Natural killer cell (primary cell): ENCODE measurements at regions not wholly inside any gene's neighbourhood (a gene's known extent, or its start where the extent isn't known, plus 50 kb on each side); places are given as distances from the start of the nearest gene placed in this dataset.

Source experiments
- ATAC-seq, 3 donors: fragments of 150-1000 bp in 2 of 3; fragments of 200-7000 bp in 1 of 3; cut with Tn5 transposase; 1 replicate in 1 of 3; 2 replicates in 2 of 3; pipeline ENCODE4 v1.10.0; 2021; ENCODE audit warnings: mild to moderate bottlenecking in 2 of 3, moderate library complexity in 2 of 3
- DNase-seq, 2 donors: peaks; one replicate each; pipeline versions ENCODE4 v3.0.0 to v3.0.0-alpha.2; 2013 to 2021; ENCODE audit warnings: mixed read lengths in 1 of 2
- H3K27ac ChIP-seq: one replicate; pipeline ENCODE4 v1.5.1; 2013; ENCODE audit warnings: mild to moderate bottlenecking, low read length
- H3K27me3 ChIP-seq: one replicate; pipeline ENCODE4 v1.6.1; 2013; ENCODE audit warnings: low read length; ENCODE audit not compliant: control insufficient read depth, insufficient read depth
- H3K36me3 ChIP-seq: one replicate; pipeline ENCODE4 v1.6.1; 2013; ENCODE audit warnings: low read length; ENCODE audit not compliant: control insufficient read depth, insufficient read depth
- H3K4me1 ChIP-seq: one replicate; pipeline ENCODE4 v1.6.1; 2013; ENCODE audit warnings: low read length; ENCODE audit not compliant: control insufficient read depth, insufficient read depth
- H3K4me3 ChIP-seq: one replicate; pipeline ENCODE4 v1.5.1; 2013; ENCODE audit warnings: low read length
- H3K9me3 ChIP-seq: one replicate; pipeline ENCODE4 v1.6.1; 2013; ENCODE audit warnings: low read length; ENCODE audit not compliant: control insufficient read depth, insufficient read depth
- H3K27ac Mint-ChIP-seq, 2 donors: one replicate each; pipeline ENCODE4 v1.8.0; 2022; ENCODE audit warnings: mild to moderate bottlenecking in 2 of 2, mixed read lengths in 2 of 2, moderate library complexity in 1 of 2
- H3K27me3 Mint-ChIP-seq, 2 donors: one replicate each; pipeline ENCODE4 v1.8.0; 2022; ENCODE audit warnings: low read depth in 2 of 2, mixed read lengths in 2 of 2
- H3K36me3 Mint-ChIP-seq: one replicate; pipeline ENCODE4 v1.8.0; 2022; ENCODE audit warnings: mixed read lengths
- H3K4me1 Mint-ChIP-seq, 2 donors: one replicate each; pipeline ENCODE4 v1.8.0; 2022; ENCODE audit warnings: mixed read lengths in 2 of 2
- H3K4me3 Mint-ChIP-seq: one replicate; pipeline ENCODE4 v1.8.0; 2022; ENCODE audit warnings: mild to moderate bottlenecking, moderate library complexity, mixed read lengths
- H3K9me3 Mint-ChIP-seq, 2 donors: one replicate each; pipeline ENCODE4 v1.8.0; 2022; ENCODE audit warnings: mixed read lengths in 2 of 2
- WGBS: methylation state at CpG from one replicate; pipeline ENCODE4 v1.1.7; 2013; ENCODE audit warnings: missing lambda C conversion rate; ENCODE audit not compliant: insufficient coverage; 5-methylcytosine and 5-hydroxymethylcytosine counted together
- intact Hi-C: fragments of 100-400 bp; cut with micrococcal nuclease; formaldehyde crosslinking; loops from one replicate; pipeline ENCODE4 v1.14.2; 2022
- TF ChIP-seq, protein P1 (sequence below): fragments of 200-600 bp; IDR thresholded peaks from one replicate; pipeline ENCODE4 v1.8.0; 2022; ENCODE audit warnings: antibody characterized with exemption

DNA sequence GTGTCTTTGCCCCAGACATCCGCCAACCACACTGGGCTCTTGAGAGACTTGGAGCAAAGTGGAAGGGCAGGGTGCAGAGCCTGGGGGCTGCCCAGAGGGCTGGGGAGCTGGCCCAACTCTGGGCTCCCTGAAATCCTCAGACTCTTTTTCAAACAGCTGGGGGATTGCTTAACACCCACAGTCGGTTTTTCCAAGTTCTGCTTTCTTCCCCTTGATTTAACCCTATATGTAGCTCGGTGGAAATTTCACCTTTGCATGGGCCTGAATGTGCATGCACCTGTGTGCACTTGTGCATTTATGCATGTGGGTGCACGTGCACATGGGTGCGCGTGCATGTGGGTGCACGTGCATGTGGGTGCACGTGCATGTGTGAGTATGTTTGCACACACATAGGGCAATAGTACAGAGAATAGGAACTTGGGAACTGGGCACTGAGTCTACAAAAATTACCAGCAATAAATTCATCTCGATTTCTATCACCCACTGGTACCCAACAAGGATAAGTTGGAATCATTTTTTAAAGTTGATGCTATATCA is 52.3 kb upstream of the RFLNA start:
- no peaks in the 10 kb centered on the region for H3K36me3 Mint-ChIP-seq
- TF ChIP-seq, protein P1, sequence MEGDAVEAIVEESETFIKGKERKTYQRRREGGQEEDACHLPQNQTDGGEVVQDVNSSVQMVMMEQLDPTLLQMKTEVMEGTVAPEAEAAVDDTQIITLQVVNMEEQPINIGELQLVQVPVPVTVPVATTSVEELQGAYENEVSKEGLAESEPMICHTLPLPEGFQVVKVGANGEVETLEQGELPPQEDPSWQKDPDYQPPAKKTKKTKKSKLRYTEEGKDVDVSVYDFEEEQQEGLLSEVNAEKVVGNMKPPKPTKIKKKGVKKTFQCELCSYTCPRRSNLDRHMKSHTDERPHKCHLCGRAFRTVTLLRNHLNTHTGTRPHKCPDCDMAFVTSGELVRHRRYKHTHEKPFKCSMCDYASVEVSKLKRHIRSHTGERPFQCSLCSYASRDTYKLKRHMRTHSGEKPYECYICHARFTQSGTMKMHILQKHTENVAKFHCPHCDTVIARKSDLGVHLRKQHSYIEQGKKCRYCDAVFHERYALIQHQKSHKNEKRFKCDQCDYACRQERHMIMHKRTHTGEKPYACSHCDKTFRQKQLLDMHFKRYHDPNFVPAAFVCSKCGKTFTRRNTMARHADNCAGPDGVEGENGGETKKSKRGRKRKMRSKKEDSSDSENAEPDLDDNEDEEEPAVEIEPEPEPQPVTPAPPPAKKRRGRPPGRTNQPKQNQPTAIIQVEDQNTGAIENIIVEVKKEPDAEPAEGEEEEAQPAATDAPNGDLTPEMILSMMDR, result no peak
- Histone ChIP-seq H3K36me3 (no peaks in the 10 kb centered on the region), H3K4me1 (no peaks in the 10 kb centered on the region), H3K9me3 (no peaks in the 10 kb centered on the region), H3K27ac (no peak overlapping the region), H3K4me3 (no peak overlapping the region), H3K27me3 (no peaks in the 10 kb centered on the region)
- ATAC-seq (no peak), DNase-seq (no peak)
- H3K9me3 Mint-ChIP-seq, result no peaks in the 10 kb centered on the region
- peaks cover 18 to 43% of the 10 kb centered on the region in 2 donors for H3K27me3 Mint-ChIP-seq
- H3K4me3 Mint-ChIP-seq, result no peak overlapping the region
- H3K27ac Mint-ChIP-seq, result no peak overlapping the region
- no peaks in the 10 kb centered on the region for H3K4me1 Mint-ChIP-seq
- intact Hi-C loops, result no loop called here
- 57% methylated on average over 8 of the region's 9 CpGs for WGBS

DNA sequence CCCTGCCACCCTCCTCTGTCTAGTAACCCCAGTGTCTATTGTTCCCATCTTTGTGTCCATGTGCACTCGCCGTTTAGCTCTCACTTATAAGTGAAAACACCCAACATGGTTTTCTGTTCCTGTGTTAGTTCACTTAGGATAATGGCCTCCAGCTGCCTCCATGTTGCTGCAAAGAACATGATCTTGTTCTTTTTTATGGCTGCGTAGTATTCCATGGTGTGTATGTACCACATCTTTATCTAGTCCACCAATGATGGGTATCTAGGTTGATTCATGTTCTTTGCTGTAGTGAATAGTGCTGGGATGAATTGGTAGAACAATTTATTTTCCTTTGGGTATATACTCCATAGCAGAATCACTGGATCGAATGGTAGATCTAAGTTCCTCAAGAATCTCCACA is 51.0 kb upstream of the RFLNA start:
- Mint-ChIP-seq H3K4me3 (no peak overlapping the region), H3K36me3 (no peaks in the 10 kb centered on the region), H3K27ac (no peak overlapping the region), H3K4me1 (no peaks in the 10 kb centered on the region), H3K27me3 (peaks cover 12 to 48% of the 10 kb centered on the region in 2 donors), H3K9me3 (no peaks in the 10 kb centered on the region)
- ATAC-seq (no peak), DNase-seq (no peak)
- Histone ChIP-seq H3K9me3 (no peaks in the 10 kb centered on the region), H3K4me1 (no peaks in the 10 kb centered on the region), H3K4me3 (no peak overlapping the region), H3K36me3 (no peaks in the 10 kb centered on the region), H3K27ac (no peak overlapping the region), H3K27me3 (no peaks in the 10 kb centered on the region)
- TF ChIP-seq, protein P1, result no peak
- intact Hi-C loops, result no loop called here
- 98% methylated on average over 3 of the region's 4 CpGs for WGBS
